A549 (cell line): ENCODE measurements at regions not wholly inside any gene's neighbourhood (a gene's known extent, or its start where the extent isn't known, plus 50 kb on each side); places are given as distances from the start of the nearest gene placed in this dataset.

ENCODE experiments used
- ATAC-seq, 2 experiments: fragments of 200-7000 bp in 1 of 2; fragments of >200 bp in 1 of 2; cut with Nextera tagmentation in 1 of 2; cut with Tn5 transposase in 1 of 2; 3 replicates each; pipeline versions ENCODE4 v1.8.0 to v1.9.1; 2018 to 2020; ENCODE audit warnings: mild to moderate bottlenecking in 1 of 2, moderate library complexity in 1 of 2
- CTCF ChIA-PET: fragments of 300-600 bp; sonication (Branson Sonifier 250); formaldehyde crosslinking; extraction: SDS; loops from one replicate; lab custom pipeline; 2021; ENCODE audit warnings: antibody characterized with exemption, inconsistent platforms; lab: Yijun Ruan, JAX
- POLR2A ChIA-PET: fragments of 350-600 bp; formaldehyde crosslinking; extraction: SDS; loops from one replicate; lab custom pipeline; 2021; ENCODE audit warnings: antibody characterized with exemption, inconsistent platforms; lab: Yijun Ruan, JAX
- DNase-seq, 2 experiments: peaks; one replicate each; pipeline versions ENCODE4 v3.0.0 to v3.0.0-alpha.2; 2011 to 2016; ENCODE audit warnings: low read depth in 1 of 2, low spot score in 1 of 2
- FAIRE-seq: peaks from 2 replicates; lab custom pipeline; 2011; peaks lifted over from hg19 to GRCh38; lab: Jason Lieb, UNC
- H3K27ac ChIP-seq, 2 experiments: fragments of >200 bp; sonication (Bioruptor Twin); formaldehyde crosslinking; 3 replicates each; pipeline ENCODE4 v1.5.1; 2016 to 2017
- H3K4me1 ChIP-seq: fragments of >200 bp; sonication (Bioruptor Twin); formaldehyde crosslinking; 3 replicates; pipeline ENCODE4 v1.6.1; 2016
- H3K4me2 ChIP-seq: fragments of >200 bp; sonication (Bioruptor Twin); formaldehyde crosslinking; 3 replicates; pipeline ENCODE4 v1.6.1; 2016
- H3K4me3 ChIP-seq: fragments of >200 bp; sonication (Bioruptor Twin); formaldehyde crosslinking; 3 replicates; pipeline ENCODE4 v1.5.1; 2016
- H3K9me3 ChIP-seq: fragments of >200 bp; sonication (Bioruptor Twin); formaldehyde crosslinking; 3 replicates; pipeline ENCODE4 v1.6.1; 2016
- ATOH8 ChIP-seq: fragments of 250-450 bp; sonication (Bioruptor Pico); IDR thresholded peaks from 2 replicates; pipeline ENCODE4 v1.5.0; 2020; ENCODE audit warnings: low read depth, mild to moderate bottlenecking, moderate library complexity
- BHLHE40 ChIP-seq: IDR thresholded peaks from 2 replicates; pipeline ENCODE4 v1.6.1; 2012; ENCODE audit warnings: low read depth, low read length, inconsistent platforms
- CBX2 ChIP-seq: fragments of 200-600 bp; sonication (generic); IDR thresholded peaks from 2 replicates; pipeline ENCODE4 v1.6.1; 2016; ENCODE audit warnings: low read depth, mild to moderate bottlenecking, borderline replicate concordance
- CBX8 ChIP-seq: fragments of 200-600 bp; sonication (generic); IDR thresholded peaks from 2 replicates; pipeline ENCODE4 v1.6.1; 2016
- CHD4 ChIP-seq: fragments of 200-600 bp; sonication (generic); IDR thresholded peaks from 2 replicates; pipeline ENCODE4 v1.6.1; 2016; ENCODE audit warnings: antibody characterized with exemption, mild to moderate bottlenecking, borderline replicate concordance
- EHF ChIP-seq: fragments of 250-450 bp; sonication (Bioruptor Pico); IDR thresholded peaks from 2 replicates; pipeline ENCODE4 v1.5.0; 2020; ENCODE audit warnings: mild to moderate bottlenecking
- EHMT2 ChIP-seq: fragments of 200-600 bp; sonication (generic); IDR thresholded peaks from 2 replicates; pipeline ENCODE4 v1.6.1; 2016; ENCODE audit warnings: antibody characterized with exemption, low read depth, mild to moderate bottlenecking, moderate library complexity
- ELK1 ChIP-seq: fragments of 150-350 bp; IDR thresholded peaks from 2 replicates; pipeline ENCODE4 v1.6.1; 2014; ENCODE audit warnings: low read depth, mild to moderate bottlenecking, low read length
- ESRRA ChIP-seq: fragments of 150-350 bp; IDR thresholded peaks from 2 replicates; pipeline ENCODE4 v1.6.1; 2014; ENCODE audit warnings: mild to moderate bottlenecking, low read length, borderline replicate concordance
- FOSL2 ChIP-seq, 2 experiments: fragments of 450-650 bp in 1 of 2; fragments of >200 bp in 1 of 2; sonication (Bioruptor Twin) in 1 of 2; formaldehyde crosslinking; IDR thresholded peaks; 2 replicates each; pipeline versions ENCODE4 v1.5.0 to v1.6.1; 2016 to 2020; ENCODE audit warnings: mild to moderate bottlenecking in 1 of 2, moderate library complexity in 1 of 2
- GATA3 ChIP-seq: IDR thresholded peaks from 2 replicates; pipeline ENCODE4 v1.6.1; 2012; ENCODE audit warnings: borderline replicate concordance
- HOXB13 ChIP-seq: fragments of 250-450 bp; sonication (Bioruptor Pico); IDR thresholded peaks from 2 replicates; pipeline ENCODE4 v1.5.0; 2020; ENCODE audit warnings: low read depth, mild to moderate bottlenecking, moderate library complexity
- HOXB5 ChIP-seq: fragments of 250-450 bp; sonication (Bioruptor Pico); IDR thresholded peaks from 2 replicates; pipeline ENCODE4 v1.5.0; 2020; ENCODE audit warnings: mild to moderate bottlenecking, moderate library complexity
- MAFK ChIP-seq: fragments of 450-650 bp; IDR thresholded peaks from 2 replicates; pipeline ENCODE4 v1.6.1; 2014; ENCODE audit not compliant: partially characterized antibody
- MAX ChIP-seq: IDR thresholded peaks from 2 replicates; pipeline ENCODE4 v1.6.1; 2012
- MAZ ChIP-seq: fragments of 150-350 bp; IDR thresholded peaks from 2 replicates; pipeline ENCODE4 v1.6.1; 2014; ENCODE audit warnings: antibody characterized with exemption, low read depth, low read length, borderline replicate concordance
- NR3C1 ChIP-seq: fragments of >200 bp; sonication (Bioruptor Twin); formaldehyde crosslinking; IDR thresholded peaks from 3 replicates; pipeline ENCODE4 v1.6.1; 2017
- PBX3 ChIP-seq: IDR thresholded peaks from 2 replicates; pipeline ENCODE4 v1.6.1; 2012
- PHF8 ChIP-seq: fragments of 200-600 bp; sonication (generic); IDR thresholded peaks from 2 replicates; pipeline ENCODE4 v1.6.1; 2016; ENCODE audit warnings: low read depth, mild to moderate bottlenecking, antibody characterized with exemption, moderate library complexity, borderline replicate concordance
- POLR2A ChIP-seq: IDR thresholded peaks from 2 replicates; pipeline ENCODE4 v1.6.1; 2012; ENCODE audit warnings: mild to moderate bottlenecking, low read length
- POLR2AphosphoS2 ChIP-seq: conservative IDR thresholded peaks from 2 replicates; pipeline ENCODE4 v1.6.1; 2012; ENCODE audit warnings: low read length, improper control_type of control experiment, inconsistent platforms
- RAD21 ChIP-seq, 2 experiments: fragments of >200 bp in 1 of 2; sonication (Bioruptor Twin) in 1 of 2; formaldehyde crosslinking in 1 of 2; IDR thresholded peaks in 1 of 2; conservative IDR thresholded peaks in 1 of 2; 2 replicates in 1 of 2; 3 replicates in 1 of 2; pipeline ENCODE4 v1.6.1; 2012 to 2018; ENCODE audit warnings: inconsistent platforms in 1 of 2
- SMC3 ChIP-seq: fragments of >200 bp; sonication (Bioruptor Twin); formaldehyde crosslinking; IDR thresholded peaks from 3 replicates; pipeline ENCODE4 v1.6.1; 2018; ENCODE audit warnings: inconsistent platforms
- ZNF302 ChIP-seq: fragments of 250-450 bp; sonication (Bioruptor Pico); IDR thresholded peaks from 2 replicates; pipeline ENCODE4 v1.9.0; 2021; ENCODE audit warnings: inconsistent platforms, mild to moderate bottlenecking, moderate library complexity
- WGBS: methylation state at CpG from one replicate; pipeline ENCODE4 v1.1.6; 2017; ENCODE audit errors: missing lambda C conversion rate; 5-methylcytosine and 5-hydroxymethylcytosine counted together
- TF ChIP-seq, protein P1 (sequence below): fragments of 200-600 bp; sonication (generic); IDR thresholded peaks from 2 replicates; pipeline ENCODE4 v1.6.1; 2016; ENCODE audit warnings: antibody characterized with exemption, mild to moderate bottlenecking, moderate library complexity

GRCh38 chr21:36569511-36569910 is 89.6 kb upstream of the CLDN14 start:
- no peak for TF ChIP-seq EHF
- TF ChIP-seq HOXB5 (CRISPR knock-in tag): no peak
- TF ChIP-seq EHMT2: no peak
- no peak for TF ChIP-seq HOXB13 (CRISPR knock-in tag)
- TF ChIP-seq PHF8: no peak
- TF ChIP-seq MAFK: no peak
- TF ChIP-seq ELK1: no peak
- TF ChIP-seq ESRRA: no peak
- TF ChIP-seq RAD21 (conservative IDR thresholded peaks at IDR 0.05 in 1 of 2, IDR thresholded peaks at IDR 0.05 in 1 of 2): no peak
- TF ChIP-seq PBX3: no peak
- TF ChIP-seq MAZ: no peak
- TF ChIP-seq CBX2: no peak
- no peak for TF ChIP-seq CBX8
- no peak for ATAC-seq
- POLR2A ChIA-PET: no interaction called here

GRCh38 chr21:36571556-36571955 is 91.6 kb upstream of the CLDN14 start:
- ATAC-seq: no peak
- ChIA-PET CTCF (no interaction called here), POLR2A (no interaction called here)
- Histone ChIP-seq H3K27ac (no peak overlapping the region), H3K9me3 (no peaks in the 10 kb centered on the region), H3K4me1 (no peaks in the 10 kb centered on the region), H3K4me3 (no peak overlapping the region), H3K4me2 (no peak overlapping the region)
- WGBS: 33% methylated on average over 10 of the region's 10 CpGs
- no peak for TF ChIP-seq CHD4
- TF ChIP-seq MAFK: no peak
- no peak for TF ChIP-seq CBX2
- no peak for DNase-seq
- no peak for FAIRE-seq

More at GRCh38 chr21:36569511-36569910, 89.6 kb upstream of the CLDN14 start:
- WGBS: 87% methylated on average over 6 of the region's 6 CpGs
- CTCF ChIA-PET: no interaction called here
- Histone ChIP-seq H3K9me3 (peaks cover 5% of the 10 kb centered on the region; the same call in 1 of the 3 replicates), H3K27ac (no peak overlapping the region), H3K4me3 (no peak overlapping the region), H3K4me2 (no peak overlapping the region), H3K4me1 (no peaks in the 10 kb centered on the region)
- DNase-seq (no peak), FAIRE-seq (no peak)

GRCh38 chr21:36572039-36572438 is 92.1 kb upstream of the CLDN14 start:
- POLR2A ChIA-PET: no interaction called here
- no peak overlapping the region for H3K4me2 ChIP-seq
- FAIRE-seq: no peak
- 89% methylated on average over 6 of the region's 7 CpGs for WGBS
- CTCF ChIA-PET: no interaction called here
- no peak overlapping the region for H3K27ac ChIP-seq
- H3K4me3 ChIP-seq: no peak overlapping the region
- no peaks in the 10 kb centered on the region for H3K4me1 ChIP-seq
- no peaks in the 10 kb centered on the region for H3K9me3 ChIP-seq
- DNase-seq: no peak
- no peak for ATAC-seq
- no peak for TF ChIP-seq PBX3
- no peak for TF ChIP-seq SMC3
- TF ChIP-seq NR3C1: no peak
- no peak for TF ChIP-seq RAD21 (conservative IDR thresholded peaks at IDR 0.05 in 1 of 2, IDR thresholded peaks at IDR 0.05 in 1 of 2)
- no peak for TF ChIP-seq FOSL2 (IDR thresholded peaks at IDR 0.05)
- no peak for TF ChIP-seq FOSL2 (CRISPR knock-in tag; IDR thresholded peaks at IDR 0.05)
- TF ChIP-seq EHF: no peak
- TF ChIP-seq MAX: no peak
- TF ChIP-seq ESRRA: no peak
- TF ChIP-seq, protein P1, sequence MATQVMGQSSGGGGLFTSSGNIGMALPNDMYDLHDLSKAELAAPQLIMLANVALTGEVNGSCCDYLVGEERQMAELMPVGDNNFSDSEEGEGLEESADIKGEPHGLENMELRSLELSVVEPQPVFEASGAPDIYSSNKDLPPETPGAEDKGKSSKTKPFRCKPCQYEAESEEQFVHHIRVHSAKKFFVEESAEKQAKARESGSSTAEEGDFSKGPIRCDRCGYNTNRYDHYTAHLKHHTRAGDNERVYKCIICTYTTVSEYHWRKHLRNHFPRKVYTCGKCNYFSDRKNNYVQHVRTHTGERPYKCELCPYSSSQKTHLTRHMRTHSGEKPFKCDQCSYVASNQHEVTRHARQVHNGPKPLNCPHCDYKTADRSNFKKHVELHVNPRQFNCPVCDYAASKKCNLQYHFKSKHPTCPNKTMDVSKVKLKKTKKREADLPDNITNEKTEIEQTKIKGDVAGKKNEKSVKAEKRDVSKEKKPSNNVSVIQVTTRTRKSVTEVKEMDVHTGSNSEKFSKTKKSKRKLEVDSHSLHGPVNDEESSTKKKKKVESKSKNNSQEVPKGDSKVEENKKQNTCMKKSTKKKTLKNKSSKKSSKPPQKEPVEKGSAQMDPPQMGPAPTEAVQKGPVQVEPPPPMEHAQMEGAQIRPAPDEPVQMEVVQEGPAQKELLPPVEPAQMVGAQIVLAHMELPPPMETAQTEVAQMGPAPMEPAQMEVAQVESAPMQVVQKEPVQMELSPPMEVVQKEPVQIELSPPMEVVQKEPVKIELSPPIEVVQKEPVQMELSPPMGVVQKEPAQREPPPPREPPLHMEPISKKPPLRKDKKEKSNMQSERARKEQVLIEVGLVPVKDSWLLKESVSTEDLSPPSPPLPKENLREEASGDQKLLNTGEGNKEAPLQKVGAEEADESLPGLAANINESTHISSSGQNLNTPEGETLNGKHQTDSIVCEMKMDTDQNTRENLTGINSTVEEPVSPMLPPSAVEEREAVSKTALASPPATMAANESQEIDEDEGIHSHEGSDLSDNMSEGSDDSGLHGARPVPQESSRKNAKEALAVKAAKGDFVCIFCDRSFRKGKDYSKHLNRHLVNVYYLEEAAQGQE: no peak
- TF ChIP-seq POLR2A: no peak
- TF ChIP-seq MAZ: no peak
- no peak for TF ChIP-seq POLR2AphosphoS2
- TF ChIP-seq ATOH8 (CRISPR knock-in tag): no peak
- TF ChIP-seq GATA3: no peak
- no peak for TF ChIP-seq BHLHE40
- no peak for TF ChIP-seq ZNF302
- TF ChIP-seq ELK1: no peak
